ENCODE measurements at regions not wholly inside any gene's neighbourhood (a gene's known extent, or its start where the extent isn't known, plus 50 kb on each side); places are given as distances from the start of the nearest gene placed in this dataset.

DNA sequence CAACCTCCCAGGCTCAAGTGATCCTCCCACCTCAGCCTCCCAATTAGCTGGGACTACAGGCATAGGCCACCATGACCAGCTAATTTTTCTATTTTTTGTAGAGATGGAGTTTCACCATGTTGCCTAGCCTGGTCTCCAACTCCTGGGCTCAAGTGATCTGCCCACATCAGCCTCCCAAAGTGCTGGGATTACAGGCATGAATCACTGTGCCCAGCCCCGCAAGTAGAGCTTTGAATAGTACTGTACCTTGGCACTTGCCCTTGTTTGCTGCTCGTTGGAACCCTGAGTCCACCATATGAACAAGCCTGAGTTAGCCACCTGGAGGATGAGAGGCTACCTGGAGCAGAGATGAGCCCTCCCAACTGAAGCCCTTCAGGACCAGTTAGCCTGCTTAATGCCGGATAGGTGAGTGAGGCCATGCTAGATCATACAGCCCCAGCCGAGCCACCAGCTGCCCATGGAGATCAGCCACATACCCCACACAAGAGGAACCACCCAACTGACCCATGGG lies 267.9 kb downstream of the SHQ1 start:
- Histone ChIP-seq H3K9ac (ENCODE audit: extremely low read depth, low read length, poor library complexity, severe bottlenecking) (no peak overlapping the region), H3K27me3 (ENCODE audit: control insufficient read depth, insufficient read depth, low read length, poor library complexity, severe bottlenecking) (no peaks in the 10 kb centered on the region), H3K27ac (ENCODE audit: low read depth, low read length) (no peak overlapping the region), H3K4me3 (ENCODE audit: low read length) (no peak overlapping the region), H3K9me3 (ENCODE audit: control insufficient read depth, low read length) (no peaks in the 10 kb centered on the region), H3K36me3 (ENCODE audit: control insufficient read depth, insufficient read depth, low read length) (no peaks in the 10 kb centered on the region), H3K4me1 (ENCODE audit: control insufficient read depth, insufficient read depth, low read length) (no peaks in the 10 kb centered on the region)
- Mint-ChIP-seq H3K27me3 (ENCODE audit: insufficient read depth) (no peaks in the 10 kb centered on the region), H3K4me3 (no peak overlapping the region), H3K27ac (no peak overlapping the region), H3K4me1 (peaks cover 11% of the 10 kb centered on the region), H3K9me3 (no peaks in the 10 kb centered on the region), H3K36me3 (ENCODE audit: low read depth) (no peaks in the 10 kb centered on the region)
- TF ChIP-seq, protein P1, sequence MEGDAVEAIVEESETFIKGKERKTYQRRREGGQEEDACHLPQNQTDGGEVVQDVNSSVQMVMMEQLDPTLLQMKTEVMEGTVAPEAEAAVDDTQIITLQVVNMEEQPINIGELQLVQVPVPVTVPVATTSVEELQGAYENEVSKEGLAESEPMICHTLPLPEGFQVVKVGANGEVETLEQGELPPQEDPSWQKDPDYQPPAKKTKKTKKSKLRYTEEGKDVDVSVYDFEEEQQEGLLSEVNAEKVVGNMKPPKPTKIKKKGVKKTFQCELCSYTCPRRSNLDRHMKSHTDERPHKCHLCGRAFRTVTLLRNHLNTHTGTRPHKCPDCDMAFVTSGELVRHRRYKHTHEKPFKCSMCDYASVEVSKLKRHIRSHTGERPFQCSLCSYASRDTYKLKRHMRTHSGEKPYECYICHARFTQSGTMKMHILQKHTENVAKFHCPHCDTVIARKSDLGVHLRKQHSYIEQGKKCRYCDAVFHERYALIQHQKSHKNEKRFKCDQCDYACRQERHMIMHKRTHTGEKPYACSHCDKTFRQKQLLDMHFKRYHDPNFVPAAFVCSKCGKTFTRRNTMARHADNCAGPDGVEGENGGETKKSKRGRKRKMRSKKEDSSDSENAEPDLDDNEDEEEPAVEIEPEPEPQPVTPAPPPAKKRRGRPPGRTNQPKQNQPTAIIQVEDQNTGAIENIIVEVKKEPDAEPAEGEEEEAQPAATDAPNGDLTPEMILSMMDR (conservative IDR thresholded peaks at IDR 0.05): no peak
- DNase-seq: no peak
- WGBS, 2 experiments (ENCODE audit: insufficient coverage in 1 of 2, insufficient read length in 1 of 2): 50 to 70% methylated on average over 2 to 4 of the region's 4 CpGs

DNA sequence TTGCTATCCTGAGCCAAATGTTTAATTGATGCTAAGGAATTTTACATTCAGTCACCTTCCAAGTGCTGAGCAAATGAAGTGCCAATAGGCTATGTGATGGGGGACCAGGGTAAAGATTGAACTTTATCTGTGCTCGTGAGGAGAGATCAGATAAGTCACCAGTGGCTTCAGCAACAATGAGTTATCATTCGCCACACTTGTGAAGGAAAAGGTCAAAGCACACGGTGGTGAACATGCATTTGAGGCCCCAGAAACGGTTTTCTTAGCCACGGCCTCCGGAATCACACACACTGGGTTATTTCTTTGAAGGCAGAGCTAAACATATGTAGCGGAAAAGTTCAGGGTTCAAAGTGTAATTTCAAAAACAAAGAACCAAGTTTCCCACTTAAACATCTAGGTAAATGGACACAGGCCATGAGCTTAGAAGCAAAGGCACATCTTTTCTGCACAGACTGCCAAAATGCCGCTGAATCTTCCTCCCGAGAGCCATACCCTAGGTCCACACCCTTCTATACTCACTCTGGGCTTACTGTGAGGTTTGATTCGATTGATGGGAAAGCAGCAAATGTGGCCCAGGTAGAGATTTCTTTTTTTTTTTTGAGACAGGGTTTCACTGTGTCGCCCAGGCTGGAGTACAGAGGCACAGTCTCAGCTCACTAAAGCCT lies 268.5 kb downstream of the SHQ1 start:
- TF ChIP-seq, protein P1 (conservative IDR thresholded peaks at IDR 0.05): no peak
- H3K27ac ChIP-seq (ENCODE audit: low read depth, low read length): no peak overlapping the region
- Mint-ChIP-seq H3K9me3 (no peaks in the 10 kb centered on the region), H3K4me1 (peaks cover 11% of the 10 kb centered on the region), H3K4me3 (no peak overlapping the region), H3K36me3 (ENCODE audit: low read depth) (no peaks in the 10 kb centered on the region), H3K27me3 (ENCODE audit: insufficient read depth) (no peaks in the 10 kb centered on the region), H3K27ac (no peak overlapping the region)
- no peak overlapping the region for H3K4me3 ChIP-seq (ENCODE audit: low read length)
- H3K9me3 ChIP-seq (ENCODE audit: control insufficient read depth, low read length): no peaks in the 10 kb centered on the region
- H3K9ac ChIP-seq (ENCODE audit: extremely low read depth, low read length, poor library complexity, severe bottlenecking): no peak overlapping the region
- WGBS, 2 experiments (ENCODE audit: insufficient coverage in 1 of 2, insufficient read length in 1 of 2): 87 to 93% methylated on average over 9 to 11 of the region's 11 CpGs
- no peaks in the 10 kb centered on the region for H3K36me3 ChIP-seq (ENCODE audit: control insufficient read depth, insufficient read depth, low read length)
- H3K27me3 ChIP-seq (ENCODE audit: control insufficient read depth, insufficient read depth, low read length, poor library complexity, severe bottlenecking): no peaks in the 10 kb centered on the region
- H3K4me1 ChIP-seq (ENCODE audit: control insufficient read depth, insufficient read depth, low read length): no peaks in the 10 kb centered on the region
- DNase-seq: no peak

GRCh38 chr3:72579191-72579580 lies 269.1 kb downstream of the SHQ1 start:
- H3K4me3 ChIP-seq (ENCODE audit: low read length): no peak overlapping the region
- peaks cover 11% of the 10 kb centered on the region for H3K4me1 Mint-ChIP-seq
- no peaks in the 10 kb centered on the region for H3K36me3 Mint-ChIP-seq (ENCODE audit: low read depth)
- H3K9ac ChIP-seq (ENCODE audit: extremely low read depth, low read length, poor library complexity, severe bottlenecking): no peak overlapping the region
- no peak overlapping the region for H3K27ac ChIP-seq (ENCODE audit: low read depth, low read length)
- H3K27me3 ChIP-seq (ENCODE audit: control insufficient read depth, insufficient read depth, low read length, poor library complexity, severe bottlenecking): no peaks in the 10 kb centered on the region
- no peak overlapping the region for H3K27ac Mint-ChIP-seq
- no peaks in the 10 kb centered on the region for H3K9me3 ChIP-seq (ENCODE audit: control insufficient read depth, low read length)
- no peaks in the 10 kb centered on the region for H3K4me1 ChIP-seq (ENCODE audit: control insufficient read depth, insufficient read depth, low read length)
- no peak overlapping the region for H3K4me3 Mint-ChIP-seq
- H3K36me3 ChIP-seq (ENCODE audit: control insufficient read depth, insufficient read depth, low read length): no peaks in the 10 kb centered on the region
- H3K9me3 Mint-ChIP-seq: no peaks in the 10 kb centered on the region
- DNase-seq: no peak
- WGBS, 2 experiments (ENCODE audit: insufficient coverage in 1 of 2, insufficient read length in 1 of 2): 98 to 100% methylated on average over 2 to 3 of the region's 3 CpGs
- no peaks in the 10 kb centered on the region for H3K27me3 Mint-ChIP-seq (ENCODE audit: insufficient read depth)
- TF ChIP-seq, protein P1 (conservative IDR thresholded peaks at IDR 0.05): no peak
